ENCODE measurements at regions not wholly inside any gene's neighbourhood (a gene's known extent, or its start where the extent isn't known, plus 50 kb on each side); places are given as distances from the start of the nearest gene placed in this dataset.
"Not testable (repeated sequence)": the region's sequence is repeated elsewhere in the genome, so short reads cannot be mapped to it uniquely, and the experiment has no call there.

- DNase-seq, result no peak
Observed at GRCh38 chr9:117864385-117865057, 160.3 kb downstream of the TLR4 start.

GRCh38 chr9:117868594-117868993, 164.4 kb downstream of the TLR4 start:
- no peak for DNase-seq

GRCh38 chr9:117869287-117869686, 165.1 kb downstream of the TLR4 start:
- no peak for DNase-seq

- no peak for DNase-seq
Observed at GRCh38 chr9:117869712-117870111, 165.5 kb downstream of the TLR4 start.

GRCh38 chr9:117873664-117874063, 169.5 kb downstream of the TLR4 start:
- DNase-seq, result no peak

- DNase-seq, result no peak
Observed at GRCh38 chr9:117875886-117876285, 171.7 kb downstream of the TLR4 start.

- no peak for DNase-seq
Observed at GRCh38 chr9:117882171-117882570, 178.0 kb downstream of the TLR4 start.

GRCh38 chr9:117886616-117887015, 182.4 kb downstream of the TLR4 start:
- DNase-seq, result no peak

GRCh38 chr9:117887383-117887782, 183.2 kb downstream of the TLR4 start:
- no peak for DNase-seq

- no peak for DNase-seq
Observed at GRCh38 chr9:117887941-117888340, 183.7 kb downstream of the TLR4 start.

- no peak for DNase-seq
Observed at GRCh38 chr9:117903453-117903852, 199.2 kb downstream of the TLR4 start.

GRCh38 chr9:117906763-117907162, 202.6 kb downstream of the TLR4 start:
- DNase-seq, result no peak

- DNase-seq, result no peak
Observed at GRCh38 chr9:117907420-117907819, 203.2 kb downstream of the TLR4 start.

GRCh38 chr9:117916291-117916690, 212.1 kb downstream of the TLR4 start:
- DNase-seq, result no peak

GRCh38 chr9:117917873-117918272, 213.7 kb downstream of the TLR4 start:
- no peak for DNase-seq

GRCh38 chr9:117919538-117919937, 215.3 kb downstream of the TLR4 start:
- DNase-seq, result no peak

- no peak for DNase-seq
Observed at GRCh38 chr9:117926031-117926658, 221.9 kb downstream of the TLR4 start.

GRCh38 chr9:117927354-117927753, 223.2 kb downstream of the TLR4 start:
- DNase-seq, result no peak

GRCh38 chr9:117929868-117930267, 225.7 kb downstream of the TLR4 start:
- DNase-seq, result no peak

GRCh38 chr9:117932585-117932984, 228.4 kb downstream of the TLR4 start:
- DNase-seq, result no peak

GRCh38 chr9:117936185-117937130, 232.3 kb downstream of the TLR4 start:
- DNase-seq, result no peak

- DNase-seq, result no peak
Observed at GRCh38 chr9:117938086-117938485, 233.9 kb downstream of the TLR4 start.

GRCh38 chr9:117938896-117939295, 234.7 kb downstream of the TLR4 start:
- no peak for DNase-seq

- DNase-seq, result not testable (repeated sequence)
Observed at GRCh38 chr9:117944750-117945149, 240.5 kb downstream of the TLR4 start.

Data from CD4-positive, alpha-beta T cell treated with Interleukin-6 for 4 hours (primary cell).